Mucosa of descending colon (tissue), 3 donors: ENCODE measurements at regions not wholly inside any gene's neighbourhood (a gene's known extent, or its start where the extent isn't known, plus 50 kb on each side); places are given as distances from the start of the nearest gene placed in this dataset.

Source experiments
- ATAC-seq: fragments of 200-7000 bp; cut with Tn5 transposase; one replicate; pipeline ENCODE4 v1.9.1; 2020; ENCODE audit warnings: mild to moderate bottlenecking, moderate library complexity
- DNase-seq, 3 donors: peaks; one replicate each; pipeline ENCODE4 v3.0.0-alpha.2; 2020
- H3K36me3 ChIP-seq: fragments of 200-600 bp; one replicate; pipeline ENCODE4 v1.8.0; 2021; ENCODE audit warnings: low read depth, mild to moderate bottlenecking
- H3K4me1 ChIP-seq: fragments of 200-600 bp; one replicate; pipeline ENCODE4 v1.8.0; 2021; ENCODE audit warnings: low read depth, mild to moderate bottlenecking
- H3K4me3 ChIP-seq: fragments of 200-600 bp; one replicate; pipeline ENCODE4 v1.8.0; 2021; ENCODE audit warnings: mild to moderate bottlenecking
- H3K9me3 ChIP-seq: fragments of 200-600 bp; one replicate; pipeline ENCODE4 v1.8.0; 2021; ENCODE audit warnings: mild to moderate bottlenecking
- intact Hi-C, 2 donors: fragments of 100-400 bp; cut with DNase I in 1 of 2; cut with micrococcal nuclease in 1 of 2; formaldehyde crosslinking; loops; one replicate each; pipeline versions ENCODE4 v1.11.0 to v1.11.1; 2022; cut with DNase I, micrococcal nuclease
- TF ChIP-seq, protein P1 (sequence below): fragments of 200-600 bp; IDR thresholded peaks from one replicate; pipeline ENCODE4 v1.8.0; 2022; ENCODE audit warnings: antibody characterized with exemption, mild to moderate bottlenecking
- donor health status: DM: no; HTN: no; CAD: no; lungs with moderate emphysema.
- donor health status: DM: no; HTN: no; CAD: no.
- donor health status: DM: no; HTN: yes; CAD: no.

GRCh38 chr1:48164571-48164970, 57.9 kb upstream of the SLC5A9 start:
- no peak for ATAC-seq
- Histone ChIP-seq H3K4me3 (no peak overlapping the region), H3K36me3 (no peaks in the 10 kb centered on the region), H3K4me1 (no peaks in the 10 kb centered on the region), H3K9me3 (no peaks in the 10 kb centered on the region)
- no peak for DNase-seq
- TF ChIP-seq, protein P1, sequence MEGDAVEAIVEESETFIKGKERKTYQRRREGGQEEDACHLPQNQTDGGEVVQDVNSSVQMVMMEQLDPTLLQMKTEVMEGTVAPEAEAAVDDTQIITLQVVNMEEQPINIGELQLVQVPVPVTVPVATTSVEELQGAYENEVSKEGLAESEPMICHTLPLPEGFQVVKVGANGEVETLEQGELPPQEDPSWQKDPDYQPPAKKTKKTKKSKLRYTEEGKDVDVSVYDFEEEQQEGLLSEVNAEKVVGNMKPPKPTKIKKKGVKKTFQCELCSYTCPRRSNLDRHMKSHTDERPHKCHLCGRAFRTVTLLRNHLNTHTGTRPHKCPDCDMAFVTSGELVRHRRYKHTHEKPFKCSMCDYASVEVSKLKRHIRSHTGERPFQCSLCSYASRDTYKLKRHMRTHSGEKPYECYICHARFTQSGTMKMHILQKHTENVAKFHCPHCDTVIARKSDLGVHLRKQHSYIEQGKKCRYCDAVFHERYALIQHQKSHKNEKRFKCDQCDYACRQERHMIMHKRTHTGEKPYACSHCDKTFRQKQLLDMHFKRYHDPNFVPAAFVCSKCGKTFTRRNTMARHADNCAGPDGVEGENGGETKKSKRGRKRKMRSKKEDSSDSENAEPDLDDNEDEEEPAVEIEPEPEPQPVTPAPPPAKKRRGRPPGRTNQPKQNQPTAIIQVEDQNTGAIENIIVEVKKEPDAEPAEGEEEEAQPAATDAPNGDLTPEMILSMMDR: no peak
- intact Hi-C loops: no loop called here

DNA sequence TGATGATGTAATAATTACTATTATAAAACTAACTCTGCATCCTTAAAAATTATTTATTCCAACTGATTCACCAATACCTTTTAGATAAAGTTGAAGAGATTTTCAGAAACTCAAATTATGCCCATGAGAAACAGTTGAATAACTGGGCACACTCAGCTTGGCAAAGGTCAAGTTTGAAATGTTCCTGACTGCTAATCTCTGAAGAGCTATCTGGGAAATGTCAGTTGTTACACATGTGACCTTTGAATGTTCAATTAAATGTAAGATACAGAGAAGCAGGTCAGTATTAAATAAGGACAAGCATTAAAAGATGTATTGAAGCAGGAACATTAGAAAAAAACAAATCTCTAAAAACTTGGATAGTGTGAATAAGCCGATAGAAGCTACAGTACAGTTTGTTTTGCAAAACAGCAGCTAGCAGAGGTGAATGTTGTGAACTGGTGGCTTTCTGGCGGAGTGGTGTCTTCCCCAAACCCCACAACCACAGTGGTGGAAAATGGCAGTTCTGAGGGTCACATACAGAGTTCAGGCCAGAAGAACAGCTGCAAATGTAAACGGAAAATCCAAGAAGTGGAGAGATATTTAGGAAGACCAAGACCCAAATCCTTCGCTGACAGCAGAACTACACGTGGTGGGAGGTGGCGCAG, 61.9 kb upstream of the SLC5A9 start:
- intact Hi-C loops: no loop called here
- no peak overlapping the region for H3K4me3 ChIP-seq
- no peaks in the 10 kb centered on the region for H3K9me3 ChIP-seq
- no peaks in the 10 kb centered on the region for H3K4me1 ChIP-seq
- no peak for DNase-seq
- TF ChIP-seq, protein P1: no peak
- H3K36me3 ChIP-seq: no peaks in the 10 kb centered on the region
- no peak for ATAC-seq

GRCh38 chr1:48139275-48139674, 83.2 kb upstream of the SLC5A9 start:
- Histone ChIP-seq H3K4me3 (no peak overlapping the region), H3K9me3 (no peaks in the 10 kb centered on the region), H3K36me3 (no peaks in the 10 kb centered on the region), H3K4me1 (no peaks in the 10 kb centered on the region)
- DNase-seq: no peak
- TF ChIP-seq, protein P1: no peak
- intact Hi-C loops: no loop called here
- ATAC-seq: no peak

DNA sequence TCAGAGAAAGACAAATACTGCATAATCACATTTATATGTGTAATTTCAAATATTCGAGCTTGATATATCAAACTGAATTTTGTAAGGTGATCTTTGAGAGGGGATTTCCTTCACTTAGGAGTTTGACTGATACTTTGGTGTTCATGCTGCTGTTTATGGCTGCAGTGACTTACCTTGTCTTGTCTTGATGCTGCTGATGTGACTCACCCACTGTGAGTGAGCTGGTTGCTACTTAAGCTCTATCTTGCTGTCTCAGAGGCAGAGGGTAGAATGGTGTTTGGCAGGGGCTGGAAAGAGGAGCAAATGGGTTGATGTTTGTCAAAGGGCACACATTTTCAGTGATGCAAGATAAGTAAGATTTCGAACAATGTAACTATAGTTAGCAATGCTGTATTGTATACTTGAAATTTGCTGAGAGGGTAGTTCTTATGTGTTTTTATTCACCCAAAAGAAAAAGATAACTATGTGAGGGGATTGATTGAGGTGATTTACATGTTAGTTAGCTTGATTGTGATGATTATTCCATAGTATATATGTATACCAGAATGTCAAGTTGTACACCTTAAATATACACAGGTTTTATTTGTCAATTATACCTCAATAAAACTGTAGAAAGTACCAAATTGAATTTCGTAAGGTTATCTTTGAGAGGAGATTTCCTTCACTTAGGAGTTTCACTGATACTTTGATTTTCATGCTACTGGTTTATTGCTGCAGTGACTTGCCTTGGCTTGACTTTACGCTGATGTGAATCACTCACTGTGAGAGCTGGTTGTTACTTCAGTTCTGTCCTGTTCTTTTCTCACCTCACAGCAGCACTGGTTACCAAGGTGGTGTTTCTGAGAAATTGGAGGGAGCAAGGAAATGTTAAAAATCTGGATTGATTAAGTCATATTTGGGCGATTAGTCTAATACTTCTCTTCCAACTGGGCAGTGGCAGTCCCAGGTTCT, 94.5 kb upstream of the SLC5A9 start:
- DNase-seq: no peak
- Histone ChIP-seq H3K4me3 (no peak overlapping the region), H3K36me3 (no peaks in the 10 kb centered on the region), H3K9me3 (no peaks in the 10 kb centered on the region), H3K4me1 (no peaks in the 10 kb centered on the region)
- ATAC-seq: no peak
- TF ChIP-seq, protein P1: no peak
- intact Hi-C loops: no loop called here

- H3K4me1 ChIP-seq: no peaks in the 10 kb centered on the region
- TF ChIP-seq, protein P1: no peak
- intact Hi-C loops: no loop called here
- H3K4me3 ChIP-seq: no peak overlapping the region
- H3K36me3 ChIP-seq: no peaks in the 10 kb centered on the region
- DNase-seq (no peak), ATAC-seq (no peak)
- H3K9me3 ChIP-seq: no peaks in the 10 kb centered on the region
These were observed 98.9 kb upstream of the SLC5A9 start for GRCh38 chr1:48123647-48124046.
